DMS53 treated with DMSO at 0.1 percent for 48 hours (cell line): ENCODE measurements at regions not wholly inside any gene's neighbourhood (a gene's known extent, or its start where the extent isn't known, plus 50 kb on each side); places are given as distances from the start of the nearest gene placed in this dataset.
"Not testable (repeated sequence)": the region's sequence is repeated elsewhere in the genome, so short reads cannot be mapped to it uniquely, and the experiment has no call there.

ENCODE experiments used
- DNase-seq: peaks from one replicate; lab custom pipeline; 2025; ENCODE audit not compliant: unreplicated experiment; lab: John Stamatoyannopoulos, UW

DNA sequence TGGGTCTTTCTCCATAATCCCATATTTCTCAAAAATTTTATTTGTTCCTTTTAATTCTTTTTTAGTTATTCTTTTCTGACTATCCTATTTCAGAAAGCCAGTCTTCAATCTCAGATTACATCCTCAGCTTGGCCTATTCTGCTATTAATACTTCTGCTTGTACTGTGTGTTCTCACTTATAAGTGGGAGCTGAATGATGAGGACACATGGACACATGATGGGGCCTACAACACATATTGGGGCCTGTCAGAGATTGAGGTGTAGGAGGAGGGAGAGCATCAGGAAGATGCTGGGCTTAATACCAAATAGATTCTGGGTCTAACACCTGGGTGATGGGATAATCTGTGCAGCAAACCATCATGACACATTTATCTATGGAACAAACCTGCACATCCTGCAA is 82.3 kb downstream of the MAGEE1 start:
- DNase-seq: no peak

- no peak for DNase-seq
Observed at GRCh38 chrX:76517544-76517943, 90.0 kb downstream of the MAGEE1 start.

DNA sequence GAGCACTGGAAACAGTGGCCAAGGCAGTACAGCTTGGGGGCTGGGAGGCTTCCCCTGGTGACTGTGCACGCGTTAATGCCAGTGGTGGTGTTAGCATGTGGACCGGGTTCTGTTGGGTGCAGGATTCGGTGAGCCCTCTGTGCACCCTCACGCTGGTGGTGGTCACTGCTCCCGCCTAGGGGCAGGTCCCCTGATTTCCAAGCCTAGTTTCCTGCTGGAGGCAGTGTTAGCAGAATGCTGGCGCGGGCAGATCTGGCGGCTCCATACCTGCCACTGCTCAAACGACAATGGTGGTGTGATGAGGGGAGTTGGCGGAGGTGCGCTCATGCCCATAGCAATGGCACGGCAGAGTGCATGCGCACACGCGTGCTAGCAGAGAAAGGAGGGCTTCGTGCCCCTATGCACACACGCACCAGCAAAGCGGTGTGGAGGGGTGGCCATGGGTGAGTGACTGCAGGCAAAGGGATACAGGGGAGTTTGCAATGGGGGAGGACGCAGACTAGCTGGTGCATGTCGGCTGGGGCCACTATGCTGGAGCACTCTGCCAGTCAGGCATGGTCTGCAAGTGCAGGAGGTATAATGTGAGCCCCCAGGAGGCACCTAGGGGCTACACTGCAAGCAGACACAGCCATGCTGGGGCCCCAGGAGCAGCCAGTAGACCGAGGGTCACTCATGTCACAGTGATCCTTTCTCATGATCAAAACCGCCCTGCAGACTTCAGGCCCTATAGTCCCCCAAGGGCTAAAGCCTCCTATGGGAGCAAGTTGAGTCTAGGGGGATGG is 93.0 kb downstream of the MAGEE1 start:
- no peak for DNase-seq

DNA sequence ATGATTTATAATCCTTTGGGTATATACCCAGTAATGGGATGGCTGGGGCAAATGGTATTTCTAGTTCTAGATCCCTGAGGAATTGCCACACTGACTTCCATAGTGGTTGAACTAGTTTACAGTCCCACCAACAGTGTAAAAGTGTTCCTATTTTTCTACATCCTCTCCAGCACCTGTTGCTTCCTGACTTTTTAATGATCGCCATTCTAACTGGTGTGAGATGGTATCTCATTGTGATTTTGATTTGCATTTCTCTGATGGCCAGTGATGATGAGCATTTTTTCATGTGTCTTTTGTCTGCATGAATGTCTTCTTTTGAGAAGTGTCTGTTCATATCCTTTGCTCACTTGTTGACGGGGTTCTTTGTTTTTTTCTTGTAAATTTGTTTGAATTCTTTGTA is 108.2 kb downstream of the MAGEE1 start:
- DNase-seq: not testable (repeated sequence)

DNA sequence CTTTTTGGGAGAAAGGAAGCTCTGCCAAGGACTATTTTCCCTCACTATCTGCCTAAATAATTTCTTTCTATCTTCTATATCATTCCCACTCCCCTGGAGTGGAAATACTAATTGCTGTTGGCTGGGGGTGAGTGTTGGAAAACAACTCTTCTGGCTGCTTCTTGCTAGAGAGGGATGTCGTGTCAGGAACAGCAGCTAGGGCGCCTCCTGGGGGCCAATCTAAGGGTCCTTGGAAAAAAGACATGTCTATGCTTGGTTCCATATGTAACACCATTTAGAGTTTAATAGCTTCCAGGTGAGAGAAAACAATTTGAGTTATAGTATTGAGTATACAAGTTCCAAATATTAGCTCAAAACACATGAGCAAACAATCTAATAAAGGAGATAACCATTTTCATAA is 111.3 kb downstream of the MAGEE1 start:
- no peak for DNase-seq

DNA sequence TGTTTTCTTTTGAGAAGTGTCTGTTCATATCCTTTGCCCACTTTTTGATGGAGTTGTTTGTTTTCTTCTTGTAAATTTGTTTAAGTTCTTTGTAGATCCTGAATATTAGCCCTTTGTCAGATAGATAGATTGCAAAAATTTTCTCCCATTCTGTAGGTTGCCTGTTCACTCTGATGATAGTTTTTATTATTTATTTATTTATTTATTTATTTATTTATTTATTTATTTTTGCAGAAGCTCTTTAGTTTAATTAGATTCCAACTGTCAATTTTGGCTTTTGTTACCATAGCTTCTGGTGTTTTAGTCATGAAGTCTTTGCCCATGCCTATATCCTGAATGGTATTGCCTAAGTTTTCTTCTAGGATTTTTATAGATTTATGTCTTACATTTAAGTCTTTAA is 115.9 kb downstream of the MAGEE1 start:
- not testable (repeated sequence) for DNase-seq

DNA sequence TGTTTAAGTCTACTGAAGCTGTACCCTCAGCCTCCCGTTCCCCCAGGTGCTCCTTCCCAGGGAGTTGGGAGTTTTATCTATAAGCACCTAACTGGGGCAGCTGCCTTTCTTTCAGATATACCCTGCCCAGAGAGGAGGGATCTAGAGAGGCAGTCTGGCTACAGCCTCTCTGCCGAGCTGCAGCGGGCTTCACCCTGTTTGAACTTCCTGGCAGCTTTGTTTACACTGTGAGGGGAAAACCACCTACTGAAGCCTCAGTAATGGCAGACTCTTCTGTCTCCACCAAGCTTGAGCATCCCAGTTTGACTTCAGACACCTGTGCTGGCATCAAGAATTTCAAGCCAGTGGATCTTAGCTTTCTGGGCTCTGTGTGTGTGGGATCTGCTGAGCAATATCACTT is 122.5 kb downstream of the MAGEE1 start:
- DNase-seq: no peak

DNA sequence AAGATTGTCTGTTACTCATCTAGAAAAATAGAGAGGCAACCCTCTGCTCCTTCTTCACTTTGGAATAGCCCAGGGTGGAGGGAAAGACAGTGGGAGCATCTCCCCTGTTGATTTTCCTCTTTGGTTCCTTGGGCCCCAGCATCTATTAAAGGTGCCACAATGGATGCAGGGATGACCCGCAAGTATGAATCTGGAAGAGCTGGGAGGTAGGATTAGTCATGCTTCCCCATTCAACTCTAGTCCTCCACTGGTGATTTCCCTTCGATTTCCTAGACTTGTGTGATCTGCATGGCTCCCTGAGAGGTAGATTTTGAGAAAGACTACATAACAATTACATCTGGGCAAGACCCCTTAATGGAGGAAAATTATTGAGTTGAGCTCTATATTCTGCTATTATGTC is 127.8 kb downstream of the MAGEE1 start:
- DNase-seq: no peak

DNA sequence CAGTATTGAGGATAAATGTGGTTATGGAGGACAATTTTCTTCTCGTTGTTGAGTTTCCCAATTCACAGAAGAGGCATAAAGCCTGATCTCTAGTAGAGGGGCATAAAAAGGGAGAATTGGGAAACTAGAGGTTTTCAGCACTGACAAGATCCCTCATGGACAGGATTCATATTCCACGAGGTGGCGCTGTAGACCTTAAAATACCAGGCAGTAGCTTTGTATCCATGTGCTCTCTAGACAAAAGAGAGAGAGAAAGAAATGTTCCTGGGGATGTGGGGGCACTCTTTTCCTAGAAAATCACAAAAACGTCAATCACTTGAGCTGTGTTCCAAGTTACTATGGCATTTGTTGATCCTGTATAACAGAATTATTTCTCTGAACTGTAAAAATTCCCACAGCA is 128.3 kb downstream of the MAGEE1 start:
- peak; percentile 3 for DNase-seq

- not testable (repeated sequence) for DNase-seq
Observed at GRCh38 chrX:76564842-76565241, 137.3 kb downstream of the MAGEE1 start.

GRCh38 chrX:76605390-76605789 is 177.9 kb downstream of the MAGEE1 start:
- DNase-seq: no peak

GRCh38 chrX:76617020-76617419 is 189.5 kb downstream of the MAGEE1 start:
- no peak for DNase-seq

- no peak for DNase-seq
Observed at GRCh38 chrX:76643590-76643989, 216.1 kb downstream of the MAGEE1 start.

DNA sequence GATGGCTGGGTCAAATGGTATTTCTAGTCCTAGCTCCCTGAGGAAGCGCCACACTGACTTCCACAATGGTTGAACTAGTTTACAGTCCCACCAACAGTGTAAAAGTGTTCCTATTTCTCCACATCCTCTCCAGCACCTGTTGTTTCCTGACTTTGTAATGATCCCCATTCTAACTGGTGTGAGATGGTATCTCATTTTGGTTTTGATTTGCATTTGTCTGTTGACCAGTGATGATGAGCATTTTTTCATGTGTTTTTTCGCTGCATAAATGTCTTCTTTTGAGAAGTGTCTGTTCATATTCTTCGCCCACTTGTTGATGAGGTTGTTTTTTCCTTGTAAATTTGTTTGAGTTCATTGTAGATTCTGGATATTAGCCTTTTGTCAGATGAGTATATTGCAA is 223.9 kb downstream of the MAGEE1 start:
- DNase-seq: not testable (repeated sequence)

DNA sequence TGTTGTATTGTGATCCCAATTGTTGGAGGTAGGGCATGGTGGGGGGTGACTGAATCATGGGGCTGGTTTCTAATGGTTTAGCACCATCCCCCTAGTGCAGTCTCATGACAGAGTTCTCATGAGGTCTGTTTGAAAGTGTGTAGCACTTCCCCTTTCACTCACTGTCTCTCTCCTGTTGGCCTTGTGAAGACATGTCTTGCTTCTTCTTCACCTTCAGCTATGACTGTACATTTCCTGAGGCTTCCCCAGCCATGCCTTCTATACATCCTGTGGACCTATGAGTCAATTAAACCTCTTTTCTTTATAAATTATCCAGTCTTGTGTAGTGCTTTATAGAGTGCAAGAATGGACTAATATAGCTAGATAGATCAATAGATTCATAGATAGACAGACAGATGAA is 230.0 kb downstream of the MAGEE1 start:
- no peak for DNase-seq
